NOMO-1 (cell line): ENCODE measurements at regions not wholly inside any gene's neighbourhood (a gene's known extent, or its start where the extent isn't known, plus 50 kb on each side); places are given as distances from the start of the nearest gene placed in this dataset.
"Not testable (repeated sequence)": the region's sequence is repeated elsewhere in the genome, so short reads cannot be mapped to it uniquely, and the experiment has no call there.

Source experiments
- DNase-seq, 2 experiments: peaks; one replicate each; lab custom pipeline; 2025; ENCODE audit not compliant: unreplicated experiment in 2 of 2; lab: John Stamatoyannopoulos, UW

GRCh38 chr11:10973416-10973815, 115.6 kb upstream of the ZBED5 start:
- DNase-seq, result peak in 1 of 2 experiments; percentile 54

GRCh38 chr11:10970926-10971325, 113.1 kb upstream of the ZBED5 start:
- no peak for DNase-seq

GRCh38 chr11:10969387-10969786, 111.5 kb upstream of the ZBED5 start:
- DNase-seq, result no peak

- DNase-seq, result not testable (repeated sequence)
Measured at GRCh38 chr11:10956884-10957283, 99.0 kb upstream of the ZBED5 start.

- no peak for DNase-seq
Measured at GRCh38 chr11:10955616-10956015, 97.8 kb upstream of the ZBED5 start.

GRCh38 chr11:10954184-10954583, 96.3 kb upstream of the ZBED5 start:
- DNase-seq, result no peak

- no peak for DNase-seq
Measured at GRCh38 chr11:10952872-10953271, 95.0 kb upstream of the ZBED5 start.

- not testable (repeated sequence) for DNase-seq
Measured at GRCh38 chr11:10947935-10948334, 90.1 kb upstream of the ZBED5 start.

GRCh38 chr11:10946072-10946471, 88.2 kb upstream of the ZBED5 start:
- DNase-seq, result no peak

GRCh38 chr11:10945196-10945595, 87.3 kb upstream of the ZBED5 start:
- DNase-seq, result no peak

- no peak for DNase-seq
Measured at GRCh38 chr11:10943968-10944367, 86.1 kb upstream of the ZBED5 start.

- no peak for DNase-seq
Measured at GRCh38 chr11:10942620-10943019, 84.8 kb upstream of the ZBED5 start.

GRCh38 chr11:10941871-10942270, 84.0 kb upstream of the ZBED5 start:
- no peak for DNase-seq

GRCh38 chr11:10941414-10941813, 83.6 kb upstream of the ZBED5 start:
- DNase-seq, result no peak

- no peak for DNase-seq
Measured at GRCh38 chr11:10938650-10939387, 81.0 kb upstream of the ZBED5 start.

GRCh38 chr11:10938231-10938630, 80.4 kb upstream of the ZBED5 start:
- no peak for DNase-seq

GRCh38 chr11:10937385-10937771, 79.5 kb upstream of the ZBED5 start:
- DNase-seq, result peak in 1 of 2 experiments; percentile 12

- no peak for DNase-seq
Measured at GRCh38 chr11:10936626-10937384, 79.0 kb upstream of the ZBED5 start.

GRCh38 chr11:10935015-10935559, 77.2 kb upstream of the ZBED5 start:
- no peak for DNase-seq

- DNase-seq, result no peak
Measured at GRCh38 chr11:10934293-10934860, 76.5 kb upstream of the ZBED5 start.

- DNase-seq, result peak; percentile 80 to 82
Measured at GRCh38 chr11:10933455-10934292, 75.8 kb upstream of the ZBED5 start.
